GM23248 (cell line): ENCODE measurements at regions not wholly inside any gene's neighbourhood (a gene's known extent, or its start where the extent isn't known, plus 50 kb on each side); places are given as distances from the start of the nearest gene placed in this dataset.

ENCODE experiments used
- DNase-seq: peaks from one replicate; pipeline ENCODE4 v3.0.0-alpha.2; 2015
- H2AFZ ChIP-seq: fragments of 200-600 bp; sonication (generic); 2 replicates; pipeline ENCODE4 v1.6.1; 2016; ENCODE audit warnings: antibody characterized with exemption
- H3F3A ChIP-seq: fragments of 200-600 bp; sonication (generic); 2 replicates; pipeline ENCODE4 v1.6.1; 2016; ENCODE audit warnings: mild to moderate bottlenecking, antibody characterized with exemption, mixed run types; ENCODE audit not compliant: insufficient read depth
- H3K27ac ChIP-seq: fragments of 200-600 bp; sonication (generic); 2 replicates; pipeline ENCODE4 v1.5.1; 2016; ENCODE audit warnings: mild to moderate bottlenecking
- H3K27me3 ChIP-seq: fragments of 200-600 bp; sonication (generic); replicated peaks from 2 replicates; pipeline ENCODE4 v1.6.1; 2016; ENCODE audit warnings: mild to moderate bottlenecking; ENCODE audit not compliant: insufficient read depth
- H3K36me3 ChIP-seq: fragments of 200-600 bp; sonication (generic); 2 replicates; pipeline ENCODE4 v1.6.1; 2016; ENCODE audit warnings: low read depth, mild to moderate bottlenecking
- H3K4me1 ChIP-seq: fragments of 200-600 bp; sonication (generic); 2 replicates; pipeline ENCODE4 v1.6.1; 2016; ENCODE audit warnings: mild to moderate bottlenecking; ENCODE audit not compliant: insufficient read depth
- H3K4me2 ChIP-seq: fragments of 200-600 bp; sonication (generic); one replicate; pipeline ENCODE4 v1.6.1; 2016; ENCODE audit warnings: mild to moderate bottlenecking; ENCODE audit not compliant: unreplicated experiment
- H3K4me3 ChIP-seq: fragments of 200-600 bp; sonication (generic); 2 replicates; pipeline ENCODE4 v1.5.1; 2016; ENCODE audit warnings: mild to moderate bottlenecking
- H3K79me2 ChIP-seq: fragments of 200-600 bp; sonication (generic); 2 replicates; pipeline ENCODE4 v1.6.1; 2016; ENCODE audit warnings: mild to moderate bottlenecking; ENCODE audit not compliant: insufficient read depth
- H3K9ac ChIP-seq: fragments of 200-600 bp; sonication (generic); 2 replicates; pipeline ENCODE4 v1.6.1; 2016; ENCODE audit warnings: mild to moderate bottlenecking
- H3K9me2 ChIP-seq: fragments of 200-600 bp; sonication (generic); 2 replicates; pipeline ENCODE4 v1.6.1; 2016; ENCODE audit warnings: mixed run types, mild to moderate bottlenecking, moderate library complexity; ENCODE audit not compliant: insufficient read depth
- H3K9me3 ChIP-seq: fragments of 200-600 bp; sonication (generic); one replicate; pipeline ENCODE4 v1.6.1; 2017; ENCODE audit warnings: low read depth
- H4K20me1 ChIP-seq: fragments of 200-600 bp; sonication (generic); 2 replicates; pipeline ENCODE4 v1.6.0; 2016; ENCODE audit not compliant: insufficient read depth
- EZH2 ChIP-seq: fragments of 200-600 bp; sonication (generic); IDR thresholded peaks from 2 replicates; pipeline ENCODE4 v1.6.1; 2018; ENCODE audit warnings: antibody characterized with exemption, mild to moderate bottlenecking; ENCODE audit not compliant: insufficient read depth, poor library complexity, severe bottlenecking
- EZH2phosphoT487 ChIP-seq: fragments of 200-600 bp; sonication (generic); IDR thresholded peaks from 2 replicates; pipeline ENCODE4 v1.6.1; 2018; ENCODE audit warnings: antibody characterized with exemption, moderate library complexity, mild to moderate bottlenecking, low read depth; ENCODE audit not compliant: insufficient read depth
- WGBS, 2 experiments: methylation state at CpG; one replicate each; pipeline ENCODE4 v1.1.6; 2015 to 2017; ENCODE audit warnings: low lambda C conversion rate in 2 of 2, low coverage in 1 of 2; ENCODE audit errors: missing lambda C conversion rate in 2 of 2; 5-methylcytosine and 5-hydroxymethylcytosine counted together
- in situ Hi-C: fragments of 300-500 bp; cut with MboI; formaldehyde crosslinking; loops from 2 replicates; pipeline ENCODE4 v1.15.0; 2020

GRCh38 chr5:172553903-172554302 is 87.2 kb upstream of the NEURL1B start:
- Histone ChIP-seq H3K27ac (no peak overlapping the region), H3K4me2 (no peak overlapping the region), H2AFZ (no peak overlapping the region), H3K4me3 (no peak overlapping the region), H3K36me3 (no peaks in the 10 kb centered on the region), H3K4me1 (no peaks in the 10 kb centered on the region), H3F3A (no peaks in the 10 kb centered on the region), H3K79me2 (no peaks in the 10 kb centered on the region), H3K27me3 (peaks cover 43% of the 10 kb centered on the region), H3K9ac (no peak overlapping the region), H3K9me3 (no peaks in the 10 kb centered on the region), H4K20me1 (no peaks in the 10 kb centered on the region), H3K9me2 (no peaks in the 10 kb centered on the region)
- no peak for DNase-seq
- TF ChIP-seq EZH2phosphoT487 (no peak), EZH2 (no peak)
- 74 to 76% methylated on average over 3 of the region's 3 CpGs for WGBS, 2 experiments
- in situ Hi-C loops: no loop called here

- TF ChIP-seq EZH2phosphoT487 (no peak), EZH2 (no peak)
- Histone ChIP-seq H3F3A (no peaks in the 10 kb centered on the region), H3K4me2 (no peak overlapping the region), H3K27me3 (peaks cover 50% of the 10 kb centered on the region), H3K9me3 (no peaks in the 10 kb centered on the region), H3K4me3 (no peak overlapping the region), H2AFZ (no peak overlapping the region), H3K4me1 (no peaks in the 10 kb centered on the region), H3K9ac (no peak overlapping the region), H4K20me1 (no peaks in the 10 kb centered on the region), H3K79me2 (no peaks in the 10 kb centered on the region), H3K27ac (no peak overlapping the region), H3K9me2 (no peaks in the 10 kb centered on the region), H3K36me3 (no peaks in the 10 kb centered on the region)
- no peak for DNase-seq
- WGBS, 2 experiments: 85 to 94% methylated on average over 2 of the region's 2 CpGs
- in situ Hi-C loops: no loop called here
Observed at GRCh38 chr5:172553167-172553566, 87.9 kb upstream of the NEURL1B start.

DNA sequence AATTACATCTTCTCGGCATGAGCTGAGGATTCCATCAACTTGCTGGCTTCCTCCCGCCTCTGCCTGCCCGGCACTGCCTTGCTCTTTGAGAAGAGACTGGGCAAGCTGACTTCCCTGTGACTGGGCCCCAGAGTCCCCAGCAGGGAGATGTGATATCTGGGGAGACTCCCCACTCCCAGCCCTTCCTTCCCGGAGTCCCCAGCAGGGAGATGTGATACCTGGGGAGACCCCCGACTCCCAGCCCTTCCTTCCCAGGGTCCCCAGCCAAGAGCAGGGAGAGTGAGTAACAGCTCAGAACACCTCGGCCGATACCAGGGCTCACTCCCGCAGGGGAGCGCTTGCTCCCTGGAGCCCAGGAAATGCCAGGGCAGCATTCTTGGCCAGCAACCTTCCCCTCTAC is 90.1 kb upstream of the NEURL1B start:
- Histone ChIP-seq H3F3A (no peaks in the 10 kb centered on the region), H3K4me1 (no peaks in the 10 kb centered on the region), H3K79me2 (no peaks in the 10 kb centered on the region), H2AFZ (no peak overlapping the region), H3K9me3 (no peaks in the 10 kb centered on the region), H3K4me2 (no peak overlapping the region), H3K27me3 (peaks cover 58% of the 10 kb centered on the region), H3K36me3 (no peaks in the 10 kb centered on the region), H3K9me2 (no peaks in the 10 kb centered on the region), H3K9ac (no peak overlapping the region), H3K27ac (no peak overlapping the region), H4K20me1 (no peaks in the 10 kb centered on the region), H3K4me3 (no peak overlapping the region)
- in situ Hi-C loops: no loop called here
- DNase-seq: no peak
- WGBS, 2 experiments: 58 to 77% methylated on average over 7 to 9 of the region's 9 CpGs
- TF ChIP-seq EZH2phosphoT487: no peak
- no peak for TF ChIP-seq EZH2

GRCh38 chr5:172550096-172550765 is 90.8 kb upstream of the NEURL1B start:
- H3F3A ChIP-seq: no peaks in the 10 kb centered on the region
- H3K4me3 ChIP-seq: no peak overlapping the region
- no peaks in the 10 kb centered on the region for H4K20me1 ChIP-seq
- TF ChIP-seq EZH2phosphoT487: no peak
- TF ChIP-seq EZH2: no peak
- no peaks in the 10 kb centered on the region for H3K9me3 ChIP-seq
- no peak for DNase-seq
- H3K9ac ChIP-seq: no peak overlapping the region
- no peaks in the 10 kb centered on the region for H3K9me2 ChIP-seq
- no peaks in the 10 kb centered on the region for H3K79me2 ChIP-seq
- H3K27me3 ChIP-seq: peaks cover 61% of the 10 kb centered on the region
- H2AFZ ChIP-seq: no peak overlapping the region
- H3K4me2 ChIP-seq: no peak overlapping the region
- H3K27ac ChIP-seq: no peak overlapping the region
- no peaks in the 10 kb centered on the region for H3K4me1 ChIP-seq
- H3K36me3 ChIP-seq: no peaks in the 10 kb centered on the region
- in situ Hi-C loops: no loop called here
- 71 to 76% methylated on average over 9 of the region's 9 CpGs for WGBS, 2 experiments
